HepG2 (cell line): ENCODE measurements at regions not wholly inside any gene's neighbourhood (a gene's known extent, or its start where the extent isn't known, plus 50 kb on each side); places are given as distances from the start of the nearest gene placed in this dataset.

Experiments used
- CREB1 ChIP-seq, 2 experiments: fragments of 450-650 bp in 1 of 2; IDR thresholded peaks; 2 replicates each; pipeline ENCODE4 v1.6.1; 2016 to 2017; ENCODE audit warnings: control low read depth in 1 of 2, mild to moderate bottlenecking in 1 of 2, missing compliant biosample characterization in 1 of 2, missing genetic modification characterization in 1 of 2
- MAFK ChIP-seq, 2 experiments: IDR thresholded peaks in 1 of 2; conservative IDR thresholded peaks in 1 of 2; 2 replicates each; pipeline ENCODE4 v1.6.1; 2011; ENCODE audit warnings: improper control_type of control experiment in 2 of 2, low read length in 2 of 2
- NCOA5 ChIP-seq: sonication (generic); formaldehyde crosslinking; IDR thresholded peaks from 2 replicates; pipeline ENCODE4 v1.4.0; 2020; ENCODE audit warnings: missing genetic modification reagents
- NFIC ChIP-seq: IDR thresholded peaks from 2 replicates; pipeline ENCODE4 v1.6.1; 2012; ENCODE audit warnings: mild to moderate bottlenecking, low read length, inconsistent platforms
- YY1 ChIP-seq: IDR thresholded peaks from 2 replicates; pipeline ENCODE4 v1.6.1; 2011; ENCODE audit warnings: low read length, low read depth, moderate library complexity, mild to moderate bottlenecking; ENCODE audit not compliant: insufficient read depth, insufficient replicate concordance

DNA sequence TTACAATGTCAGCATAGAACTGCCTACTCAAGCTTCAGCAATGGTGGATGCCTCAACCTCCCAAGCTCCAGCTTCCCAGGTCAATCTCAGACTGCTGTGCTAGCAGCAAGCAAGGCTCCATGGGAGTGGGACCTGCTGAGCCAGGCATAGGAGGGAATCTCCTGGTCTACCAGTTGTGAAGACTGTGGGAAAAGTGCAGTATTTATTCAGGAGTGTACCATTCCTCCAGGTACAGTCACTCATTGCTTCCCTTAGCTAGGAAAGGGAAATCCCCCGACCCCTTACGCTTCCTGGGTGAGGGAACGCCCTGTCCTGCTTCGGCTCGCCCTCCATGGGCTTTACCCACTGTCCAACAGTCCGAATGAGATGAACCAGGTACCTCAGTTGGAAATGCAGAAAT, 130.3 kb downstream of the ADCYAP1 start:
- TF ChIP-seq NCOA5 (no peak), NFIC (no peak), CREB1 (IDR thresholded peaks at IDR 0.05) (no peak), CREB1 (CRISPR knock-in tag; IDR thresholded peaks at IDR 0.05) (no peak), MAFK (conservative IDR thresholded peaks at IDR 0.05 in 1 of 2, IDR thresholded peaks at IDR 0.05 in 1 of 2; ENCODE audit: low read length in 2 of 2) (no peak), YY1 (no peak)
